ENCODE measurements at regions not wholly inside any gene's neighbourhood (a gene's known extent, or its start where the extent isn't known, plus 50 kb on each side); places are given as distances from the start of the nearest gene placed in this dataset.

DNA sequence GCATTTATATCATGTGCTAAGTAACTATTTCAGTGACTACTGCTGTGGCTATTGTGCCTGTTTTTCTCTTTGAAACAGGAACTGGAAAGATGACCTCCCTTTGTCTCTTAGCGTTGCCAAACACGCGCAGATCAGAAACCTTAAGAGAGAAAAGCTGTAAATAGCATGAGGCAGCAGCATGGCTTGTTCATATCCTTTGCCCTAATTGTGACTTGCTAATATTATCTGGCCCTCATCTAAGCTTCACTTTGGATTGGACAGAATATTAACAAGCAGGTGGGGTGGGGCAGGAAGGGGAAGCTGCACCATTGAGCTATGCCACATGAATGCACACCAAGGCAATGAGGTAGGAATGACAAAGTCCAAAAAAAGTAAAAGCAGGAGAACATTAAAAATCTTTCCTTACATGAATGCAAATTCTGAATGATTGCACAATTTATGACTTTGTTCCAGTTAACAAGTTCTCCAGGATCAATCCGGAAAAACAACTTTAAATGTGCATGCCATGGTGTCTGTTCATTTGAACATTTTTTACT, 128.4 kb downstream of the IRS1 start:
- TF ChIP-seq, protein P1, sequence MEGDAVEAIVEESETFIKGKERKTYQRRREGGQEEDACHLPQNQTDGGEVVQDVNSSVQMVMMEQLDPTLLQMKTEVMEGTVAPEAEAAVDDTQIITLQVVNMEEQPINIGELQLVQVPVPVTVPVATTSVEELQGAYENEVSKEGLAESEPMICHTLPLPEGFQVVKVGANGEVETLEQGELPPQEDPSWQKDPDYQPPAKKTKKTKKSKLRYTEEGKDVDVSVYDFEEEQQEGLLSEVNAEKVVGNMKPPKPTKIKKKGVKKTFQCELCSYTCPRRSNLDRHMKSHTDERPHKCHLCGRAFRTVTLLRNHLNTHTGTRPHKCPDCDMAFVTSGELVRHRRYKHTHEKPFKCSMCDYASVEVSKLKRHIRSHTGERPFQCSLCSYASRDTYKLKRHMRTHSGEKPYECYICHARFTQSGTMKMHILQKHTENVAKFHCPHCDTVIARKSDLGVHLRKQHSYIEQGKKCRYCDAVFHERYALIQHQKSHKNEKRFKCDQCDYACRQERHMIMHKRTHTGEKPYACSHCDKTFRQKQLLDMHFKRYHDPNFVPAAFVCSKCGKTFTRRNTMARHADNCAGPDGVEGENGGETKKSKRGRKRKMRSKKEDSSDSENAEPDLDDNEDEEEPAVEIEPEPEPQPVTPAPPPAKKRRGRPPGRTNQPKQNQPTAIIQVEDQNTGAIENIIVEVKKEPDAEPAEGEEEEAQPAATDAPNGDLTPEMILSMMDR (IDR thresholded peaks at IDR 0.05; ENCODE audit: insufficient read depth, low read depth, low read length, missing control alignments), result no peak
- DNase-seq (ENCODE audit: low read depth), result peak; percentile 7
- no peak overlapping the region for H3K4me3 ChIP-seq (ENCODE audit: low read depth, low read length)

DNA sequence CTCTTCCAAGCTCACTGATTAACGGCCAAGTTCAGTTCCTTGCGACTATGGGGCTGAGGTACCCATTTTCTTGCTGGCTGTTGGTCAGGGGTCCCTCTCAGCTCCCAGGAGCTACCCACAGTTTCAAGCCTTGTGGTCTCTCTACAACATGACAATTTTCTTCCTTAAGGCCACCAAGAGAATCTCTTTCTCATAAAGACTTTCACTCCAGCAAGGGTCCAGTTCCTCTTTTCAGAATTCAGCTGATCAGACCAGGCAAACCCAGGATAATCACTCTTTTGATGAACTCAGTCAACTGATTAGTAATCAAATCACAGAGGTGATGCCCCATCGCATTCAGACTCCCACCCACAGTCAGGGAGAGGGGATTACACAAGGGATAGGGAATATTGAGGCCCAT, 129.7 kb downstream of the IRS1 start:
- peak; percentile 10 for DNase-seq (ENCODE audit: low read depth)
- TF ChIP-seq, protein P1 (IDR thresholded peaks at IDR 0.05; ENCODE audit: insufficient read depth, low read depth, low read length, missing control alignments), result no peak

DNA sequence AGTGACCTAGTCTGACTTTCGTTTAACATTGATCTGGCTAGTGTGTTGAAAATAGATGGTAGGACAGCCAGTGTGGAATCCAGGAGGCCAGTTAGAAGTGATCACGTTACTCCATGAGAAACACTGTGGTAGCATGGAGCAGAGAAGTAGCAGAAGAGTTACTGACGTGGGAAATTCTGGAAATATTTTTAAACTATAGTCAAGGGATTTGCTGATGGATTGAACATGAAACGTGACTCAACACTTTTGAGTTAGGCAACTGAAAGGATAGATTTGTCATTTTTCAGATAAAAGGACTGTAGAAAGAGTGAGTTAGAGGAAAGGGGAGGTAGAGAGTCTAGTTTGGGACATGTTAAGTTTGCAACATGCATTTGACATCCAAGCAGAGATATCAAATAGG, 130.4 kb downstream of the IRS1 start:
- TF ChIP-seq, protein P1 (IDR thresholded peaks at IDR 0.05; ENCODE audit: insufficient read depth, low read depth, low read length, missing control alignments), result no peak
- no peak overlapping the region for H3K4me3 ChIP-seq (ENCODE audit: low read depth, low read length)
- no peak for DNase-seq (ENCODE audit: low read depth)

More for the DNA sequence above, 129.7 kb downstream of the IRS1 start:
- H3K4me3 ChIP-seq (ENCODE audit: low read depth, low read length), result no peak overlapping the region

DNA sequence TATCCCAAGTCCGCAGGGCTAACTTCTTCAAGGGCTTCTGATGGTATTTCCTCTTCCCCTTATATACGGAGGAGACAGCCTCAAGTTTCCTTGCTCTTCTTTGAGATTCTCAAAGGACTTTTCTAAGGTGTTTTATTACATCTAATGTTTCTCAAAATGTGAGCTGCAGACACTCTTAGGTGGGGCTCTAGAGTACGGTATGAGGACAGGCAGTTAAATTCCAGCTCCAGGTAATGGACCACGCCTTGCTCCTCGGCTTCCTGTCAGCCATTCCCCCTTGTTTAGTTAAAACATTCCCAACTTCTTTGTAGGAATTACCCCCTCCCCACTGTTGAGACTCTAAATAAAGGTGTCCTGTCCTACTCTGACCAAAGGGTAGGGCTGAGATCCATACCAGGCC, 131.9 kb downstream of the IRS1 start:
- no peak overlapping the region for H3K4me3 ChIP-seq (ENCODE audit: low read depth, low read length)
- TF ChIP-seq, protein P1 (IDR thresholded peaks at IDR 0.05; ENCODE audit: insufficient read depth, low read depth, low read length, missing control alignments), result no peak
- no peak for DNase-seq (ENCODE audit: low read depth)

DNA sequence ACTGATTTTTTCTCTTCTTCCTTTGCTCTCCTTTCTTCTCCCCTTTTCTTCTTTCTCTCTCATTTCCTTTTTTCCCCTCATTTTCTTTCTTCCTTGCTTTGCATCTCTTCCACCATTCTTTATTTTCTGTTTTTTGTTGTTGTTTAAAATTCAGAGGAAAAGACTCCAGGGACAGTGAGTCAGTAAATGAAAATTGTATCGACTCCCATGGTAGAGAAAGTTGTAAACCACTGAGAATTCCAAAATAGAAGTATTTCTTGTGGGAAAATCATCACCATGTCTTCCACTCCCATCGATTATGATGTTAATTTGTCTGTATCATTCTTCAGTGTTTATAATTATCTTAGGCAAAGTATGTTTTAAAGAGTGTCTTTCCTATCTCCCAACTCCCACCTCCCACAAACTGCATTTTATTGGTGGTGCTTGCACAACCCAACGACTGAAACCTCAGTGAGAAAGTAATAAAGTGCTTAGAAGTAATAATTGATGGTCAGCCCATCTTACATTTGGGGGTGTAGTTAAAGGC, 134.3 kb downstream of the IRS1 start:
- no peak overlapping the region for H3K4me3 ChIP-seq (ENCODE audit: low read depth, low read length)
- TF ChIP-seq, protein P1 (IDR thresholded peaks at IDR 0.05; ENCODE audit: insufficient read depth, low read depth, low read length, missing control alignments), result no peak
- DNase-seq (ENCODE audit: low read depth), result no peak

DNA sequence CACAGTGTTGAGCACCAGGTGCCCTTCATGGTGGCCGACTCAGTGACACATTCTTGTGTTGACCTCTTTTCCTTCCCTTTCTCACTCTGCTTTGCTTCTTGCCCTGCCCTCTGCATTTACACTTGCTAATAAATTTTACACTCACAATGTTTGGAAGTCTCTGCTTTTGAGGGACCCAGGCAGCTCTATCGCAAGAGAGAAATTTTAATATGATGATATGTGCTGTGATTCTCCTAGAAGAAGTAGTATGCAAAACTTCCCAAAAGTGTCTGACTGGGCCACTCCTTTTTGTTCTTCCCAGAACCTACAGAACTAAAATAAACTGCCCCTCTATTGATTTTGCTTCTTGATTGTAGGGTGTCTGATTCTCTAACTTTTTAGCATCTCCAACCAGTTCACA, 135.0 kb downstream of the IRS1 start:
- no peak overlapping the region for H3K4me3 ChIP-seq (ENCODE audit: low read depth, low read length)
- TF ChIP-seq, protein P1 (IDR thresholded peaks at IDR 0.05; ENCODE audit: insufficient read depth, low read depth, low read length, missing control alignments), result no peak
- no peak for DNase-seq (ENCODE audit: low read depth)

DNA sequence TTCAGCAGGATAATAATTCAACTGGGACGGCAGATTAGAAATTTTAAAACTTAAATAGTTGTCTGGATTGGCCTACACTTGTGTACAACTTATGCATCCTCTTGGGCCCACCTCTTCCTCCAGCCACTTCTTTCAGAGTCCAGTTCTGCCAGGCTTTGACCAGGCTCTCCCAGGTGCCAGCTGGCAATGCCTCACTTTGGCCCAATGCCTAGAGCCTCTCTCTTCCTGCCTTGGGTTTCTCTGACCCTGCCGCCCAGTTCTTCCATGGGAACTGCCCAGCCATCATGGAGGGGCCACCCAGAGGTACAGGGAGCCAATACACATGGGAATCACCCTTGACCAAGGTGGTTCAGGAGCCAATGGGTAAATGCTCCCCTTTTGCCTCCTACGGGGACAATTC, 135.5 kb downstream of the IRS1 start:
- DNase-seq (ENCODE audit: low read depth), result no peak
- no peak overlapping the region for H3K4me3 ChIP-seq (ENCODE audit: low read depth, low read length)
- TF ChIP-seq, protein P1 (IDR thresholded peaks at IDR 0.05; ENCODE audit: insufficient read depth, low read depth, low read length, missing control alignments), result no peak
